GM21367 (cell line): ENCODE measurements at regions not wholly inside any gene's neighbourhood (a gene's known extent, or its start where the extent isn't known, plus 50 kb on each side); places are given as distances from the start of the nearest gene placed in this dataset.

Experiments
- ATAC-seq: cut with Tn5 transposase; IDR thresholded peaks from one replicate; pipeline ENCODE4 v1.9.1; 2021; ENCODE audit not compliant: unreplicated experiment

- ATAC-seq = no peak
Observed at GRCh38 chr6:28732052-28732451, 191.7 kb downstream of the TRIM27 start.

GRCh38 chr6:28734443-28734959, 189.3 kb downstream of the TRIM27 start:
- no peak for ATAC-seq

- no peak for ATAC-seq
Observed at GRCh38 chr6:28736121-28736520, 187.7 kb downstream of the TRIM27 start.

GRCh38 chr6:28737750-28738395, 185.9 kb downstream of the TRIM27 start:
- no peak for ATAC-seq

- ATAC-seq = no peak
Observed at GRCh38 chr6:28738396-28738765, 185.4 kb downstream of the TRIM27 start.

GRCh38 chr6:28741363-28741762, 182.4 kb downstream of the TRIM27 start:
- ATAC-seq = no peak

GRCh38 chr6:28742668-28743270, 181.0 kb downstream of the TRIM27 start:
- no peak for ATAC-seq

GRCh38 chr6:28743271-28743789, 180.5 kb downstream of the TRIM27 start:
- no peak for ATAC-seq

- ATAC-seq = no peak
Observed at GRCh38 chr6:28747083-28747630, 176.6 kb downstream of the TRIM27 start.

- no peak for ATAC-seq
Observed at GRCh38 chr6:28747631-28748157, 176.1 kb downstream of the TRIM27 start.

- ATAC-seq = no peak
Observed at GRCh38 chr6:28748192-28748591, 175.6 kb downstream of the TRIM27 start.

- no peak for ATAC-seq
Observed at GRCh38 chr6:28750926-28751458, 172.8 kb downstream of the TRIM27 start.

- ATAC-seq = no peak
Observed at GRCh38 chr6:28751514-28751913, 172.3 kb downstream of the TRIM27 start.

GRCh38 chr6:28751963-28752350, 171.8 kb downstream of the TRIM27 start:
- ATAC-seq = no peak

- no peak for ATAC-seq
Observed at GRCh38 chr6:28757429-28758045, 166.2 kb downstream of the TRIM27 start.

- ATAC-seq = no peak
Observed at GRCh38 chr6:28758046-28758817, 165.6 kb downstream of the TRIM27 start.

- ATAC-seq = no peak
Observed at GRCh38 chr6:28758818-28759235, 165.0 kb downstream of the TRIM27 start.

- ATAC-seq = no peak
Observed at GRCh38 chr6:28764014-28764723, 159.6 kb downstream of the TRIM27 start.

GRCh38 chr6:28764761-28765282, 159.0 kb downstream of the TRIM27 start:
- ATAC-seq = no peak

GRCh38 chr6:28765978-28766351, 157.8 kb downstream of the TRIM27 start:
- no peak for ATAC-seq
